Esophagus mucosa (tissue), 1 donor: ENCODE measurements at regions not wholly inside any gene's neighbourhood (a gene's known extent, or its start where the extent isn't known, plus 50 kb on each side); places are given as distances from the start of the nearest gene placed in this dataset.
"Not testable (repeated sequence)": the region's sequence is repeated elsewhere in the genome, so short reads cannot be mapped to it uniquely, and the experiment has no call there.

Source experiments
- ATAC-seq: fragments of 200-7000 bp; cut with Tn5 transposase; one replicate; pipeline ENCODE4 v1.9.1; 2020
- donor health status: DM: yes; HTN: yes; CAD: no.

DNA sequence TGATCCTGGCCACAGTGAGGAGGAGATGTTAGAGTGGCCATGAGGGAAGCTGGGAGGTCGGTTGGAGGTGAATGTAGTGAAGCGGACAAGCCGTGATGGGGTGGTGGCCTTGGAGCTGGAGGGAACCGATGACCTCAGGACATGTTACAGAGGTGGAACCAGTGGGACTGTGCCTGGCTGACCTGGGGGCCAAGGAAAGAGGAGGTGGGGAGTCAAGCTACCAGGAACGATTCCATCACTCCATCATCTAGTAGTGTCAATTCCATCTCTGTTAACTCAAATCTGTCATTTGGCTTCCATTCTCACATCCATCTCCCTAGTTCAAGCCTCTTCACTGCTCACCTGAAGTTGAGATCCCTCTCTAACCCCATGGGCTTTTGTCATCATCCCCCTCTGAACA is 102.4 kb upstream of the LYZL2 start:
- ATAC-seq: no peak

DNA sequence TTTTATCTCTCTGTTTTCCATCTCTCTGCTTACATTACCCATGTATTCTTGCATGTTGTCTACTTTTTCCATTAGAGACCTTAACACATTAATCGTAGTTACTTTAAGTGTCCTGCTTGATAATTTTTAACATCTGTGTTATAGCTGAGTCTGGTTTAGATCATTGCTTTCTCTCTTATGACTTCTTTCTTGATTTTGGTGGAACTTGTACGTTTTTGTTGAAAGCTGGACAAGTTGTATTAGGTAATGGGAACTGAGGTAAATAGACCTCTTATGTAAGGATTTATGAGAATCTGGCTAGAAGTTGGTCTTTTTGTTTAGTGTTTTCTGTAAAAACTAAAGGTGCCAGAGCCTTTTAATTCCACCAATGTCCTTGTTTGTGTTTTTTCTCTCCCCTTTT is 100.8 kb upstream of the LYZL2 start:
- no peak for ATAC-seq

DNA sequence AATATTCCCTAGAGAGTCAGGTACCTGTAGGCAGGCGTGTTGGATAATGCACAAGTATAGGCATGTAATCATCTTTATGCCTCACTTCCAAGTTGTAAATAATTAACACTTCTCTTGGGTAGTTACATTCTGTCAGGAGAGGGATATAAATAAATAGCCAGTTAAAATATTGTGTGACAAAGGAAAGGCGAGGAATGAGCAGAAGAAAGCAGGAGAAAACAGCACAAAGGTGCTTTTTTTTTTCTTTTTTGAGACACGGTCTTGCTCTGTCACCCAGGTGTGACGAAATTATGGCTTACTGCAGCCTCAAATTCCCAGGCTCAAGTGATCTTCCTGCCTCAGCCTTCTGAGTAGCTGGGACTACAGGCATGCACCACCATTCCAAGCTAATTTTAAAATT is 99.2 kb upstream of the LYZL2 start:
- no peak for ATAC-seq

DNA sequence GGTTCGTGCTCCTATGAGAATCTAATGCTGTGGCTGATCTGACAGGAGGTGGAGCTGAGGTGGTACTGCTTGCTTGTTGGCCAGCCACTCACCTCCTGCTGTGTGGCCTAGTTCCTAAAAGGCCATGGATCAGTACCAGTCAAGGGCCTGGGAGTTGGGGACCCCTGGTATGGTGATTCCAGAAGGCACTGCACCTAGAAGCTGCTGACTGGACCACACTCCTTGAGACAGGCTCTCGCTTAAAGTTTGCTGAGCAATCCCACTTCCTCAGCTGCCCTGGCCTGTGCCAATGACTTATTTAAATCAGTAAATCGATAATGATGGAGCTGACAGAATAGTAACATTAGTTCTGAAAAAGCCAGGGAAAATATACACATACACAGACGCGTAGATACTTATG is 98.6 kb upstream of the LYZL2 start:
- no peak for ATAC-seq

DNA sequence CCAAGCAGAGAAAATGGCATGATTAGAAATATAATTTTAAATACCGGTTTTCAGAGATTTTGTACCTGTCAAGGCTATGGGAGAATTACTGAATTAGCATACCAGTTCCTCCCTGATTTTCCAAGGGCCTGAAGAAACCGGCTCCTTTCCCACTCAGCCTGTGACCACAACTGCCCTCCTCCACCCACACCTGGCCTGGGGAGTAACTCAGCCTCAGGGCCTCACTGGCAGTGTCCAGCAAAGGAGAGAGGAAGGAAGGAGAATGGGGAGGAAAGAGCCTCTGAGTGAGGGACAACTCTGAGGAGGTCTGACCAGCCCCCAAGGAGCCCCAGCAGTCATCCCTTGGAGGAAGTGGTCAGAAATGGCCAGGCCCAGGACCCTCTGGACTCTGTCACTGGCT is 98.0 kb upstream of the LYZL2 start:
- no peak for ATAC-seq

DNA sequence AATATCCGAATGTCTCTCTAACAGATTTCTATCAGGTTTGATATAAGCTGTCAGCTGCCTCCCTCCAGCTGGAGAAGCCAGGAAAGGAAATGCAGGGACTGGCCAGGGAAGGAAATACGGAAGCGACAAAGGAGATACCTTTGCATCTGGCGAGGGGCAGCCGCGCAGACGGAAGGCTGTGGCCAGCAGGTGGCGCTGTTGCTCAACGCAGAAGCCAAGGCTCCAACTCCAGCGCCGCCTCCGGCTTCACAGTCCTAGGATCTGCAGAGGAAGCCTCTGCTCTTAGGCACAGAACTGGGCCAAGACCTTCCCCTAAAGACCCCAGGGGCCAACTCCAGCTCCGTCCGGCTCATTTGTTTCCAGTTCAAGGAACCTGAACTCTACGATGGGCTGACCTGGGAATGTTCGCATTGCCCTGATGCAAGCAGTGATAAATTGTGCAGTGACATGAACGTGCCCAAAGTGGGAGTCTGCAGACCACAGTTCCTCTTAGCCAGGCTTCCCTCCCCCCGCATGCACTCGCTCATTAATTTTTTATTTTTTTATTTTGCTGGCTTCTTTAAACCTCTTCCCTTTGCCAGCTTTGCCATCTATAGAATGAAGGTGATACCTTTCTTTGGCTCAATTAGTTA is 97.3 kb upstream of the LYZL2 start:
- ATAC-seq: peak; percentile 92

DNA sequence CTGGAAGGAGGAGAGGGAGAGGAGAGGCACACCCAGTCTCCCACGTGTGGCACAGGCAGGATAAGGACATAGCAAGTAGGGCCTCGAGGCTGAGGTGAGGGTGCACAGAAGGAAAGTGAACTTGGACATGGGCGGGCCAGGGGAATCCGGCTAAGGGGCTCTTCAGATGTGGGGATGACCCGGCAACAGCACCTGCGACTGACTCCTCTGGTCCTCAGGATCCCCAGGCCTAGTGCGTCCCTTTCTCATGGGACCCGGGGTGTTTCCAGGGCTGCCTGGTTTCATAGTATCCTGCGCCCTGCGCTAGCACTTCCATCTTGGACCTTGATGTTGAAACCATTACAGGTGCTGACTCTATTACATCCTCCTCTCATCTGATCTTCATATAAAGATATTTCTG is 96.1 kb upstream of the LYZL2 start:
- ATAC-seq: no peak

DNA sequence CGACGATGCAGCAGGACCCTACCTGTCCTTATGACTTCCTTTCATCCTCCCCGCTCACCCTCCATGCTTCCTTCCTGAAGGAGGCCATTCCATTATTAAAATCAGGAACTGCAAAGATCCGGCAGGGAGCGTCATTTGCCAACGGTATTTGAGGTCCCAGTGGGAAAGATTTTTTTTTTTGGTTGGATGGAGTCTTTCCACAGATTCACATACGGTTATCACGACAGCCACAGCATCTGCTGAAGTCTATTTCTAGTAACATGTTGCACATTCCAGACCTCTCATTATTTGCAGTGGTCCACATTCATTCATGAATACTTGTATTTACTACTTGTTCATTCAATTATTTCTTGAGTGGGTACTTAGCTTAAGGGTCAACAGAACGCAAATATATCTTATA is 94.7 kb upstream of the LYZL2 start:
- no peak for ATAC-seq

DNA sequence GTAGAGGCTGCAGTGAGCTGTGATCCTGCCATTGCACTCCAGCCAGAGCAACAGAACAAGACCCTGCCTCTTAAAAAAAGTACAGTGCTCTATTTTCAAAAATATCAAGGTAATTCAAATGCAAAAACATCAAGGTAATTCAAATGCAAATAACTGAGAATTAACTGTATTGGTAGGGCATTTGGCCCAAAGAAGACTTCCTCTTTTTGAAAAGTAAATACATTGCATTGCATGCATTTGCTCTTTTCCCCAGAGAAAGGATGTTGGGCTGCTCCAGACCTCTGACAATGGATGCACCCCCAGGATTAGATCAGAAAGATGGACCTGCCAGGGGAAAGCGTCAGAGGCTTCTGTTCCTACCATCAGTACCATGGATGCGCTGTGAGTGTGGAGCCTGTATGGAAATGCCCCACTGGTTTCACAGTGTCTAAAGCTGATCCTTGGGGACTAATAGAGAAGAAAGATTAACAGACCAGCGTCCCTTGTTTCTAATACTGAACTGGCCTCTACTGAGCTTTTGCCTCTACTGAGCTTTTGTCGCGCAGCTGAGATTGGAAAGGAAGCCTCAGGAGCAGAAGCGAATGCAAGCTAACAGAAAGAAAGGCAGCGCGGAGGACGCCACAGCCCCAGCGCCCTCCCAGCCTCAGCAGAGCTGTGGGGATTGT is 93.5 kb upstream of the LYZL2 start:
- ATAC-seq: no peak

DNA sequence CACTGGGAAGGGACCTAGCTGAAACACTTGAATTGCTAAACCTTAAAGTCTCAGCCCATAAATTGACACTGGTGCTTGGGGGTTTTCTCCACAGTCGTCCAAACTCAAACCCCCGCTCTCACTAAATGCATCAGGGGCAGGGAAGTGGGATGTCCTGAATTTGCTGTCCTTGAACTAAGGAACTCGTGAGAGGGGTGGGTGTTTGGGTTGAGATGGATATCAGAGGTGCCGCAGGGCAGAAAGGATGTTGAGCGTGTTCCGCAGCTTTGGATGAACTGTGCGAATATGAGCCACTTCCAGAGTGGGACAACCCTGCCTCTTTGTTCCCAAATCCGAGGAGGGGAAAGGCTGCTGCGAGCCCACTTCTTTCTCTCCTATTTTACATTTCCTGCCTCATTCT is 90.3 kb upstream of the LYZL2 start:
- ATAC-seq: no peak

DNA sequence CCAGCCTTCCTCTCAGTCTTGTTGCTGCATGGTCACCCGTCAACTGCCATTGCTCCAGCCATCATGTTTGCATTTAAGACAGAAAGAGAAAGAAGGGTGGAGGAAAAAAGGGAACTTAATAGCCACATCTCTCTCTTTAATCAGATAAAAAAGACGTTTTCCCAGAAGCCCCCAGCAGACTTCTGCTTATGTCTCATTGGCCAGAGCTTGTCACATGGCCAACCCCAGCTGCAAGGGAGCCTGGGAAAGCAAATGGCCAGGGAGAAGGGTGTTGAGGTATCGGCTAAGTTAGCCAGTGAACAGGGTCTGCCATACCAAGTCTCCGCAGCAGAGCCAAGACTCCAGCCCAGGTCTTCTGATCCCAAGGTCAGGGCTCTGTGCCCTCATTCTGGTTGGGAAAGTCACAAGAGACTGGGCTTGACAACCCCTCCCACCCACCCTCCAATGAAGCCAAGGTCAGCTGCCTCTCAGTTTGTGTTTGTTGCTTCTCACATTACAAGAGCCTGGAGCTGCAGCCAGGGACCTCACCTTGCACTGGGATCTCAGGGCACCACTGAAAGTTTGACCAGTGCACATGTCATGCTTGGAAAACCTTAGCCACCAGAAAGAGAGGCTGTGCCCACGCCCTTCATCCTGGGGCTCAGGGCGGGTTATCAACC is 80.3 kb upstream of the LYZL2 start:
- ATAC-seq: no peak

DNA sequence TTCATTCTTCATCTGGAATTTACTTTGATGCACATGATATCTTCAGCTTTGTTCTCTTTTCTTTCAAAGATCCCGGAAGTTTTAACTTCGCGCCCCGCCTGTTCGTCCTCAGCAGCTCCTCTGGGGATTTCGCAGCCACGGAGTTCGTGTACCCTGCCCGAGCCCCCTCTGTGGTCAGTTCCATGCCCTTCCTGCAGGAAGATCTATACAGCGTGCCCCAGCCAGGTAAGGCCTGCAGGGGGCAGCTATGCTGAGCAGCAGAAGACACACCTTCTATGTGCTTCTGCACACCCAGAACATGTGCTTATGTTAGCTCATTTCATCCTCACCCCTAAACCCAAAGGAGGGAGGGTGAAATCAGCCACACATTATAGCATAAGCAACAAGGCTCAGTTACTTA is 79.7 kb upstream of the LYZL2 start:
- no peak for ATAC-seq

DNA sequence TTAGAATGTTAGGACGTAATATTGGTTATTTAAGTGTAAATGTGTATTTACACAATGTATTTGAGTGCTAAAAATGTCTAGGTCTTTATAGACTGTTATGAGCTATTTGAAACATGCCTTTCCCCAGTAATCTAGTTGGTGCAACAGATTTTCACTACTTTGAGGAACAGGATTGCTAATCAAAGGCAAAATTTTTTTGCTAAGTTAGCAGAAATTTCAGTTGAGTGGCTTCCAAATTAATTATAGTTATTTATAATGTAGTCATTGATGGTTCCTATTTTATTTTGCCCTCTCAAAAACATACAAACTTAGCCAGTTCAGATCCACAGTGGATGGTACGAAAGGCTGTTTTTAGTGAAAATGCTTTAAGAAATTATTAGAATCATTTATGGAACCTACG is 78.7 kb upstream of the LYZL2 start:
- ATAC-seq: no peak

DNA sequence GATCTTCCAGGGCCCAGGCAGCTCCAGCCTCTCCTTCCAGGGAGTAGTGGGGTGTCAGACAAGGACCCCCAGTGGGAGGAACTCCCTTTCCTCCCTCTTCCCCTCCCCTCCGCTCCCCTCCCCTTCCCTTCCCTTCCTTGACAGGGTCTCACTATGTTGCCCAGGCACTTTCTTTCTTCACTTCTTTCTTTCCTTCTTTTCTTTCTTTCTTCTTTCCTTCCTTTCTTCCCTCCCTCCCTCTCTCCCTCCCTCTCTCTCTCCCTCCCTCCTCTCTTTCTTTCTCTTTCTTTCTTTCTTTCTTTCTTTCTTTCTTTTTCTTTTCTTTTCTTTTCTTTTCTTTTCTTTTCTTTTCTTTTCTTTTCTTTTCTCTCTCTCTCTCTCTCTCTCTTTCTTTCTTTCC is 76.6 kb upstream of the LYZL2 start:
- not testable (repeated sequence) for ATAC-seq

DNA sequence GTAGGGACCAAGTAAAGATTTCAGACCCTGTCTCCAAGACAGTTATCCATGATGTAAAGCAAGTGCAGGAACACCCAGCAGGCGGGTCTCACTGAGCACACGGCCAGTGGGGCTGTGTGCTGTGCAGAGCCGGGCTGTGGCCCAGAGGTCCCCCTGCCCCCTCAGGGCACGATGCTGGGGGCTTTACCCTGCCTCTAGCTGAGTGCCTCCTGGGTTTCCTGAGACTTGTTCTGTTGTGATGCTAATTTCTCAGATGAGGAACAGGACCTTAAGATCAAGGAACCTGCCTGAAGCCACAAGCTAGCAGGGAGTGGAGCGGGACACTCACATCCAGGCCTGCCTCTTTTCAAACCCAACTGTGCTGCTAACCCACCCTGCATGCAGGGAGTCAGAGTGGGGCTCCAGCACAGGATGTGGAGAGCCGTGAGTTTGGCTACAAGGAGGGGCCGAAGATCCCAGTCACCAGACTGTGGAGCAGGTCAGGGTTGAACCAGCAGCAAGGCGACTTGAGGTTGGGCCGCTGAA is 76.1 kb upstream of the LYZL2 start:
- ATAC-seq: peak; percentile 35

DNA sequence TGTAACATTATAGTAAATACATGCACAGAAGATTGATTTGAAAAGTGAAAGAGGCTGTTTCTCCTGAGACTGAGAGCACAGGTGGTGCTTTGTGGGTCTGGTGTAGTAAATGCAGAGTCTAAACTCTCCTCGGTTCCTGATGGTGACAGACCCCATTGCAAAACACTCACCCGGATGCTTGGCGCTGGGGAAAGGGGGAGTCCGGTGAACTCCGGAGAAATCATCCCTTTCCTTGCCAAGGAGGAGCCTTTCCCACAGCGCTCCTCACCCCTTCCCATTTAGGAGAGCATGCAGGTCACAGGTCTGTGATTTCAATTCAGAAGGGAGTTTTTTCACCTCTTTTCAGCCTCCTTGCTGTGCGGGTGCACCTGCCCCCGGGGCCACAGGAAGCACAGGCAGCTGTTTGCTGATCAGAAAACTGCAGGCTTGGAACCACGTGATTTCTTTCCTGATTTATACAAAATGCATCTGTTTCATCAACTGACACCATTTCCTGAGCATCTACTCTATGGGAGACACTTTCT is 75.6 kb upstream of the LYZL2 start:
- peak; percentile 27 for ATAC-seq

DNA sequence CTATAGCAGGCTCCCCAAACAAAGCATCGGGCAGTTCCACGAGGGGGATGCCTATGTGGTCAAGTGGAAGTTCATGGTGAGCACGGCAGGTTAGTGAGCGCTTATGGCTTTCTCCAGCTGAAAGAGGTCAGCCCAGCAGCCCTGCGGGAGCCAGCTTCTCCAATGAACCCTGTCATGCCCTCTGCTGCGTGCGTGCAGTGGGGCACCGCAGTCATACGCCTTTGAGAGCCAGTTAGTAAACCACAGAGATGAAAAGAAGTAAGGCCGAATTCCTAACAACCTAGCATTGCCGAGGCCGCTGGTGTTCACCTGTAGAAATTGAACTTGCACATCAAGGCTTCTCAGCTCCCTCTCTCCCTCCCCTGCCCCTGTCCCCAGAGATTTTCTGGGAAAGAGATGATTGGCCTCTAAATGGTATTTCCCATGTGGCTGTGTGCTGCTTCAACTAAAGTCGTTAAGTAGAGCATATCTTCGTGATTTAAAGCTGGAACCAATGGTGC is 75.1 kb upstream of the LYZL2 start:
- not testable (repeated sequence) for ATAC-seq

DNA sequence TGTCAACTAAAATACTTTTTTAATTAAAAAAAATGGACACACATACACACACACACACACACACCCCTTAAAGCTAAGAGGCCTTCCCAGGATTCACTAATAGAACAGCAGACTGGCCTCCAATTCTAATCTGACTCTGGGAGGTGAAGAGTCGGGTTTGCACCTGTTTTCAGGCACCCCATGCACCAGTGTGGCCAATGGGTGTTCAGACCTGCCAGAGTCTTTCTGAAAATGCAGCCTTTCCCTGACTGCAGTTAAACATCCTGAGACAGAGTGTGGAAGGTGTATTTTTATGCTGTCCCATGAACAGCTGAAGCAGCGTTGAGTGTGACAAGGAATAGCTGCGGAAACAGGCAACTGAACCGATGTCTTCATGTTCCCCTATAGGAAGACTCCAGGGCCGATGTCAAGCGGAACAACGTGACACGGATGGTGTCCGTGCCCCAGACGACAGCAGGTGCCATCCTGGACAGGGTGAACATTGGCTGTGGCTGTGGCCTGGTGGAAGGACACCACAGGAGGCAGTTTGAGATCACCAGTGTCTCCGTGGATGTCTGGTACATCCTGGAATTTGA is 74.6 kb upstream of the LYZL2 start:
- no peak for ATAC-seq

DNA sequence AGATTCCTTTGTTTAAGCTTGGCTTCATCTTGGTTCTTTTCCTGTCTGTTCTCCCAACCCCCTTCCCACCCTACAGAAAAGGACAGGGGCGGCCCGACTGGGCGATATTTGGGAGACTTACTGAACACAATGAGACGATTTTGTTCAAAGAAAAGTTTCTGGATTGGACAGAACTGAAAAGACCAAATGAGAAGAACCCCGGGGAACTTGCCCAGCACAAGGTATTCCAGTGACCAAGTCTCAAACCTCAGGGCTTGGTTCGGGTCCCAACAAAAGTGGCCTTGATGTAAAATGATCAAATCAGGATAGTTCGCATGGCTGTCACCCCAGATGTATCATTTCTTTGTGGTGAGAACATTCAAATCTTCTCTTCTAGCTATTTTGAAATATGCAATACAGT is 73.9 kb upstream of the LYZL2 start:
- ATAC-seq: not testable (repeated sequence)

DNA sequence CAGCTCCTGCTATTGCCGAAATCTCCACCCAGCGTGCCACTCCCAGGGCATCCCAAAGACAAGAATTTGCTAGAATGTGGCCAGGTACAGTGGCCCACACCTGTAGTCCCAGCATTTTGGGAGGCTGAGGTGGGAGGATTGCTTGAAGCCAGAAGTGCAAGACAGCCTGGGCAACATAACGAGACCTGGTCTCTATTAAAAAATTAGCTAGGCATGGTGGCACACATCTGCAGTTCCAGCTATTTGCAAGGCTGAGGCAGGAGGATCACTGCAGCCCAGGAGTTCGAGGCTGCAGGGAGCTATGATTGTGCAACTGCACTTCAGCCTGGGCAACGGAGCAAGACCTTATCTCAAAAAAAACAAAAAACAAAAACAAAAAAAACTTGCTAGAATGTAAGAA is 73.3 kb upstream of the LYZL2 start:
- ATAC-seq: no peak

DNA sequence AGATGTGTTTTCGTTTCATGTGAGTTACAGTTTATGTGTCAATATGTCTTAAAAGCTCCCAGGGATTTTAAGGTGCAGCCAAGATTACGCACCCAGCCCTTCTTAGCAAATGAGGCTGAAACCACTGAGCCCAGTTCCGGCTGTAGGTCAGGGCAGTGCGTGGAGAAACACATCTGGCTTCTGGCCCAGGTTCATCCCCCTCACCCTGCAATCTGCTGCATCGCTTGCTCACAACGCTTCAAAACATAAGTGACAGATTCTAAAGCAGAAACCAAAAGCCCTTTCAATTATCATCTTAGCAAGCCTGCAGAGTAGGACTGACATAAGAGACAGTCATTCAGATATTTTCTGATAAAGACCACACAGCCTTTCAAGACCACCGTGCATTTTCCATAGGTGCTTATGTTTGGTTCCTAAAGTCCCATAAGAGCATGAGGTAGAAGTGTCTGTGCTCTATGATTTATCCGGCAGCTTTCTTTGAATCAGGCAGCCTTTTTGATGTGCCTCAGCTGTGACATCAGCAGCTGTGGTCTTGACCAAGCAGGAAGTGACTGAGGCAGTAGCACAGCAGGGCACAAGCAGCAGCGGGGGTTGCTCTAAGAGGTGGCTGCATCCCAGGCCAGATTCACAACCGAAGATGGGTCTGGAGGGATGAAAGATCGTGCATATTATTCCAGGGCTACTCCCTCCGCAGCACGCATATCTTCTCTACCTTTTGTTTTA is 72.1 kb upstream of the LYZL2 start:
- ATAC-seq: peak; percentile 55

DNA sequence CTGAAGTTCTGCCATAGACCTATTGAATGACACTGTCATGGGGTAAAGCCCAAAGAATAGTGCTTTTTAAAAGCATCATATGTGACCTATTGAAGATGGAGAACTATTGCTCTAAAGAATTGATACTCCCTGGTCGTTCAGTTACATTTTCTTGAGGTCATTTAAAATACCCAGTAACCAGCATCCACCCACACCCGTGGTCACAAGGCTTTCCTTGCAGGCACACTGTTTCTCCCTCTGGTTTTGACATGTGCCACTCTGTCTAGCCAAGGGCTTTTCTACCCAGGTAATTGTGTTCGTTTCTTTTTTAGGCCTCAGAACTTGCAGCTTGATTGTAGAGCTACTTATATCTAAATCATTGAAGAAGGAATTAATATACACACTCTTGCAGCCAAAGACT is 68.3 kb upstream of the LYZL2 start:
- no peak for ATAC-seq

DNA sequence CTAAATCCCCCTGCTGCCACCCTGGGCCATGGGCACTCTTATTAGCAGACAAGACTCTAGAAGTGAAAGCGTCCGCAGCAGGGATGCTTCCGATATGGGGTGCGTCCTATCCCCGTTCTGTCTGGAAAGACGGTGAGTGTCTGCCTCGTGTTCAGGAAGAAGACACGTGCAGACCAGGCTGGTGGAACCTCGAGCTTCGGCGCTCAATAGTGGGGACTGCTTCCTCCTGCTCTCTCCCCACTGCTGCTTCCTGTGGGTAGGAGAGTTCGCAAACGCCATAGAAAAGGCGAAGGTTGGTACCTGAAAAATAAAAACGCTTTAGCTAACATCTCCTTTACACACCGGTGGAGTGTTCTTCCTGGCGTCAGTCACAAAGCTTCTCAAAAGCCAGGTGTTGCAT is 67.7 kb upstream of the LYZL2 start:
- ATAC-seq: not testable (repeated sequence)
